Mucosa of stomach (tissue), 1 donor: ENCODE measurements at regions not wholly inside any gene's neighbourhood (a gene's known extent, or its start where the extent isn't known, plus 50 kb on each side); places are given as distances from the start of the nearest gene placed in this dataset.

ENCODE experiments used
- H3K27me3 ChIP-seq: one replicate; pipeline ENCODE4 v1.7.0; 2013; ENCODE audit warnings: mild to moderate bottlenecking, low read length; ENCODE audit not compliant: control insufficient read depth, insufficient read depth
- H3K36me3 ChIP-seq: one replicate; pipeline ENCODE4 v1.7.0; 2013; ENCODE audit warnings: low read length; ENCODE audit not compliant: control insufficient read depth, insufficient read depth
- H3K4me1 ChIP-seq: one replicate; pipeline ENCODE4 v1.7.0; 2013; ENCODE audit warnings: mild to moderate bottlenecking, low read length; ENCODE audit not compliant: control insufficient read depth, insufficient read depth
- H3K4me3 ChIP-seq: one replicate; pipeline ENCODE4 v1.7.0; 2013; ENCODE audit warnings: low read length
- H3K9ac ChIP-seq: one replicate; pipeline ENCODE4 v1.7.0; 2013; ENCODE audit warnings: mild to moderate bottlenecking, low read length, moderate library complexity
- H3K9me3 ChIP-seq: one replicate; pipeline ENCODE4 v1.7.0; 2013; ENCODE audit warnings: mild to moderate bottlenecking, low read length, moderate library complexity; ENCODE audit not compliant: control insufficient read depth
- donor health status: Pancreatic carcinoma.

GRCh38 chr16:87218281-87219055 lies 98.7 kb downstream of the C16orf95 start:
- H3K4me3 ChIP-seq = no peak overlapping the region
- H3K4me1 ChIP-seq = no peaks in the 10 kb centered on the region
- H3K9ac ChIP-seq = no peak overlapping the region
- H3K36me3 ChIP-seq = no peaks in the 10 kb centered on the region
- no peaks in the 10 kb centered on the region for H3K9me3 ChIP-seq
- H3K27me3 ChIP-seq = no peaks in the 10 kb centered on the region

- H3K27me3 ChIP-seq = no peaks in the 10 kb centered on the region
- H3K4me3 ChIP-seq = no peak overlapping the region
- no peaks in the 10 kb centered on the region for H3K36me3 ChIP-seq
- no peaks in the 10 kb centered on the region for H3K4me1 ChIP-seq
- no peak overlapping the region for H3K9ac ChIP-seq
- no peaks in the 10 kb centered on the region for H3K9me3 ChIP-seq
These were observed 97.8 kb downstream of the C16orf95 start for GRCh38 chr16:87219287-87219909.

DNA sequence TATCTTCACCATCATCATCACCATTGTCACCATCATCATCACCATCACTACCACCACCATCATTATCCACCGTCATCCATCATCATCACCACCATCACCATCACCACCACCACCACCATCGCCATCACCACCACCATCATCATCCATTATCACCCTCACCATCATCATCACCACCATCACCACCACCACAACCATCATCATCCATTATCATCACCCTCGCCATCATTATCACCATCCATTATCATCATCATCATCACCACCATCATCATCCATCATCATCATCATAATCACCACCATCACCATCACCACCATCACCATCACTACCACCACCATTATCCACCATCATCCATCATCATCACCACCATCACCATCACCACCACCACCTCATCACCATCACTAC lies 95.6 kb downstream of the C16orf95 start:
- Histone ChIP-seq H3K4me1 (no peaks in the 10 kb centered on the region), H3K9me3 (no peaks in the 10 kb centered on the region), H3K27me3 (no peaks in the 10 kb centered on the region), H3K36me3 (no peaks in the 10 kb centered on the region), H3K4me3 (no peak overlapping the region), H3K9ac (no peak overlapping the region)

DNA sequence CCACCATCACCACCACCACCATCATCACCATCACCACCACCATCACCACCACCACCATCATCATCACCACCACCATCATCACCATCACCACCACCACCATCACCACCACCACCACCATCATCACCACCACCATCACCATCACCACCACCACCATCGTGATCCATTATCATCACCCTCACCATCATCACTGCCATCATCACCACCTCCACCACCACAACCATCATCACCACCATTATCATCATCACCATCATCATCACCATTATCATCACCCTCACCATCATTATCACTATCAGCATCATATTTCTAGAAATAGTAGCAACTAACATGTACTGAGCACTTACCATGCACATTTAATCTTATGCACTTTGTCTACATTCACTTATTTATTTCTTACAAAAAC lies 94.9 kb downstream of the C16orf95 start:
- Histone ChIP-seq H3K4me3 (no peak overlapping the region), H3K36me3 (no peaks in the 10 kb centered on the region), H3K9me3 (no peaks in the 10 kb centered on the region), H3K9ac (no peak overlapping the region), H3K27me3 (no peaks in the 10 kb centered on the region), H3K4me1 (no peaks in the 10 kb centered on the region)

GRCh38 chr16:87223656-87224248 lies 93.4 kb downstream of the C16orf95 start:
- no peaks in the 10 kb centered on the region for H3K36me3 ChIP-seq
- H3K9ac ChIP-seq = no peak overlapping the region
- H3K4me3 ChIP-seq = no peak overlapping the region
- no peaks in the 10 kb centered on the region for H3K4me1 ChIP-seq
- no peaks in the 10 kb centered on the region for H3K9me3 ChIP-seq
- no peaks in the 10 kb centered on the region for H3K27me3 ChIP-seq

DNA sequence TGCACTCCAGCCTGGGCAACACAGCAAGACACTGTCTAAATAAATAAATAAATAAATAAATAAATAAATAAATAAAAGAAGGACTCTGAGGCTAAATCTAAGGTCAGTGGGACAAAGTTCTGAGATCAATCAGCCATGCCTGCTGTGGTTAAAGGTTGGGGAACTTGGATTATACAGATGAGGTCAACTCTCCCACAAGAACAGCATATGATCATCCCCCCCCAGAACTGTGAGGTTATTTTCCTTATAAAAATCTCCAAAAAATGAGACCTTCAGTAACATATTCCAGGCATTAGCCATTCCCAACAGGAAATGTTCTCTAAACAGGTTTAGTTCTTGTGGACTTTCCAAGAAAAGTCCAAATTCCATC lies 90.3 kb downstream of the C16orf95 start:
- Histone ChIP-seq H3K4me3 (no peak overlapping the region), H3K4me1 (no peaks in the 10 kb centered on the region), H3K36me3 (no peaks in the 10 kb centered on the region), H3K9ac (no peak overlapping the region), H3K27me3 (no peaks in the 10 kb centered on the region), H3K9me3 (no peaks in the 10 kb centered on the region)

GRCh38 chr16:87227296-87227951 lies 89.8 kb downstream of the C16orf95 start:
- Histone ChIP-seq H3K36me3 (no peaks in the 10 kb centered on the region), H3K9me3 (no peaks in the 10 kb centered on the region), H3K9ac (no peak overlapping the region), H3K4me3 (no peak overlapping the region), H3K27me3 (no peaks in the 10 kb centered on the region), H3K4me1 (no peaks in the 10 kb centered on the region)

DNA sequence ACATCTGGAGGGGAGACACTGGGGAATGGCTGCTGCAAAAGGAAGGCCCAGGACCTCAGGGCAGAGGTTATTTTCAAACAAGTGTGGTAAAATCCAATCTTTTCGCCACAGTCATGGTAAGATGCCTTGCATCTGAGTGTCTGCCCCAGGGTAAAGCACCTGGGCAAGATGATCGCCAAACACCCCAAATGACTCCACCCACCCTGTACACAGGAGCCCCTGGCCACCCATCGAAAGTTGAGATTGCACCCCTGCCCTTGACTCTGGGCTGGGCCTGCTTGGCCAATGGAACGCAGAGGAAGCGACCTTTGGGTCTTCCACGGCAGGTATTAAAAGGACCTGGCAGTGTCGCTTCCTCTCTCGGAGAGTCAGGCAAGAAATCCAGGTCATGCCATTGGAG lies 88.8 kb downstream of the C16orf95 start:
- Histone ChIP-seq H3K9ac (no peak overlapping the region), H3K4me1 (no peaks in the 10 kb centered on the region), H3K36me3 (no peaks in the 10 kb centered on the region), H3K9me3 (no peaks in the 10 kb centered on the region), H3K4me3 (no peak overlapping the region), H3K27me3 (no peaks in the 10 kb centered on the region)

DNA sequence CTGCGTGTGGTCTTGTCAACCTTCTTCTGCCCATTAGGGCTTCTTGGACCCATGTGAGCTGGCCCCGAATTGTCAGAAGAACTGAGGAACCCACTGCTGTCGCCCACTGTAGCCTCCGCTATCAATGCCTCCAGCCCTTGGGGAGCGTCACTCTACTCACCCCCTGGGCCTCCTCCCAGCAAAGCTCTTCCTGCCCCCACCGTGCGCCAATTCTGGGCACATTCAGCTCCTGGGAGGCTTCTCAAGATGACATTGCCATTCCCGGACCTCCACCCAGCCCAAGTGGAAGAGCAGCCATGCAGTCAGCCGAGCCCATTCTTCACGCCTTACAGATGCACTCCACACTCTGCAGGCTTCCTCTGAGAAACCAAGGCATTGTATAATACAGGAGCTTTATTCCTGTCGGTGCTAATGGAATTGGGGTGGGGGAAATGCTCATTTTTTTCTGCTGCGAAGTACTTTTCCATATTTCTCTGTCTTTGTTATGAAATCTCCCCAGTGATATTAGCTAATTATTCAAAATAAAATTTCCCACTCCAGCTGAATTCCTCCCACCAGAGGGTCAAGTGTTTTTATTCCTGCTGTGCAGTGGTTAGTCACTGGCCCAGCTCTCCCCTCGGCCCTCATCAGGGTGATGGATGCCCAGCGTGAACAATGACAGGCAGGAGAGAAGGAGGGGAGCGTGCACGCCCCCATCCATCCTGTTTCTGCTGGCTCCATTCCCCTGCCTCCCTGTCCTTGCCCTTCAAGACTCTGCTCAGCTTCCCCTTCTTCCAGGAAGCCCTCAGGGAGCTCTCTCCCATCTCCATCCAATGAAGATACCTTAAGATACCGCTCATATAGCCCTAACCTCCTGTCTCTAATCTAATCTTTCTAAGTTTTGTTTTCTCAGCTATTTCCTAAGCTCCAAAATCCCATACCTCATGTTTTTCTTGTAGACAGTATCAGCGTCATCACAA lies 87.7 kb downstream of the C16orf95 start:
- Histone ChIP-seq H3K27me3 (peaks cover 2% of the 10 kb centered on the region), H3K9ac (no peak overlapping the region), H3K4me1 (no peaks in the 10 kb centered on the region), H3K9me3 (no peaks in the 10 kb centered on the region), H3K36me3 (no peaks in the 10 kb centered on the region), H3K4me3 (no peak overlapping the region)

GRCh38 chr16:87230571-87230970 lies 86.6 kb downstream of the C16orf95 start:
- Histone ChIP-seq H3K36me3 (no peaks in the 10 kb centered on the region), H3K9me3 (no peaks in the 10 kb centered on the region), H3K27me3 (peaks cover 2% of the 10 kb centered on the region), H3K4me1 (no peaks in the 10 kb centered on the region), H3K4me3 (no peak overlapping the region), H3K9ac (no peak overlapping the region)

GRCh38 chr16:87231295-87231694 lies 85.9 kb downstream of the C16orf95 start:
- no peaks in the 10 kb centered on the region for H3K36me3 ChIP-seq
- peaks cover 2% of the 10 kb centered on the region for H3K27me3 ChIP-seq
- H3K4me1 ChIP-seq = no peaks in the 10 kb centered on the region
- H3K4me3 ChIP-seq = no peak overlapping the region
- no peaks in the 10 kb centered on the region for H3K9me3 ChIP-seq
- no peak overlapping the region for H3K9ac ChIP-seq
